ENCODE measurements at regions not wholly inside any gene's neighbourhood (a gene's known extent, or its start where the extent isn't known, plus 50 kb on each side); places are given as distances from the start of the nearest gene placed in this dataset.

DNA sequence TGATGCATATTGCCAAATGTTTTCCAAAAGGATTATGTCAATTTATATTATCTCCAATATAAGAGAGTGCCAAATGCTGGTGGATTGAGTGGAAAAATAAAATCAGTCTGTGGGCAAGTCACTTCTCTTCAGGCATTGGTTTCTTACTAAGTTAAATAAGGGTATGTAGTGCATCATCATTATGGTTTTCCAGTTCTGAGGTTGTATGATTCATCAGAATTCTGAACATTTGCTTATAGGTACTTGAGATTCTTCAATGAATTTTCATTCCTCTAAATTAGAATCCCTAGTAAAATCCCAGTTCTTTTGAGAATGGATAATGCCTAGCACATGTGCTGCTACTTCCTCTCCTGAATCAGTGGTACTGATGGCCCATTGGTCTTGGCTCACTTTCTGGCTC lies 188.9 kb upstream of the OSR1 start:
- DNase-seq (ENCODE audit: extremely low read depth in 1 of 11, low read depth in 9 of 11, low spot score in 4 of 11): no peak

DNA sequence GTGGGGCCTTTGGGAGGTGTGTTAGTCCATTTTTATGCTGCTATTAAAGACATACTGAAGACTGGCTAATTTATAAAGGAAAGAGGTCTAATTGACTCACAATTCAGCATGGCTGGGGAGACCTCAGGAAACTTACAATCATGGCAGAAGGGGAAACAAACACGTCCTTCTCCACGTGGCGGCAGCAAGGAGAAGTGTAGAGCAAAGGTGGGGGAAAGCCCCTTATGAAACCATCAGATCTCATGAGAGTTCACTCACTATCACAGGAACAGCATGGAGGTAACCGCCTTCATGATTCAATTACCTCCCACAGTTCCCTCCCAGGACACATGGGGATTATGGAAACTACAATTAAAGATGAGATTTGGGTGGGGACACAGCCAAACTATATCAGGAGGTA lies 187.1 kb upstream of the OSR1 start:
- no peak for DNase-seq (ENCODE audit: extremely low read depth in 1 of 11, low read depth in 9 of 11, low spot score in 4 of 11)

DNA sequence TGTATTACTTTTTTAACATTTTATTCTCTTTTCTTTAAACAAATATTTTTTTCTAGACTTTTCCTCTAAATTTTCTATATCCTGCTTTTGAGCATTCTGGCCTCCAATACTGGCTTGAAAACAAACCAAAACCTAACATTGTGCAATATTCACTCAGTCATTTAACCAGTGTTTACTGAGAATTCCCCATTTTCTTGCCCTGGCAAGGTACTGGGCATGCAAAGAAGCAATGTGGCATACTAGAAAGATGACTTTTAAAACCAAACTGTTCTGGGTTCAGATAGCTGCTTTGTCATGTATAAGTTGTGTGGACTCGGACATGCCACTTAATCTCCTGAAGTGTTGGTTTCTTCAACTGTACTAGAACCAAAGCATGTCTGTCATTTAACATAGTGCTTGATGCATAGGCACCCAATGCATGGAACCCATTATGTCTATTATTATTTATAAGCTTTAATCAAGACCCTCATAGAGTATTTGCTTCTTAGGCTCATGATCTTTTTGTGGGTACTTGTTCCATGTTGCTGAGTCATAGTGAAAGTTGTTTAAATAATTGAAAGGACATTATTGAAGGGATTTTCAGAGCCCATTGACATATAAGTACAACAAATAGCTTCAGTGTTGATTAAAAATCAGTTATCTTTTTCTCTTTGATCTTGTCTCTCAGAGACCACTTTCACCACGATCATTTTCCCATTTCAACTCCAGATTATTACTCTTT lies 185.4 kb upstream of the OSR1 start:
- no peak for DNase-seq (ENCODE audit: extremely low read depth in 1 of 11, low read depth in 9 of 11, low spot score in 4 of 11)

DNA sequence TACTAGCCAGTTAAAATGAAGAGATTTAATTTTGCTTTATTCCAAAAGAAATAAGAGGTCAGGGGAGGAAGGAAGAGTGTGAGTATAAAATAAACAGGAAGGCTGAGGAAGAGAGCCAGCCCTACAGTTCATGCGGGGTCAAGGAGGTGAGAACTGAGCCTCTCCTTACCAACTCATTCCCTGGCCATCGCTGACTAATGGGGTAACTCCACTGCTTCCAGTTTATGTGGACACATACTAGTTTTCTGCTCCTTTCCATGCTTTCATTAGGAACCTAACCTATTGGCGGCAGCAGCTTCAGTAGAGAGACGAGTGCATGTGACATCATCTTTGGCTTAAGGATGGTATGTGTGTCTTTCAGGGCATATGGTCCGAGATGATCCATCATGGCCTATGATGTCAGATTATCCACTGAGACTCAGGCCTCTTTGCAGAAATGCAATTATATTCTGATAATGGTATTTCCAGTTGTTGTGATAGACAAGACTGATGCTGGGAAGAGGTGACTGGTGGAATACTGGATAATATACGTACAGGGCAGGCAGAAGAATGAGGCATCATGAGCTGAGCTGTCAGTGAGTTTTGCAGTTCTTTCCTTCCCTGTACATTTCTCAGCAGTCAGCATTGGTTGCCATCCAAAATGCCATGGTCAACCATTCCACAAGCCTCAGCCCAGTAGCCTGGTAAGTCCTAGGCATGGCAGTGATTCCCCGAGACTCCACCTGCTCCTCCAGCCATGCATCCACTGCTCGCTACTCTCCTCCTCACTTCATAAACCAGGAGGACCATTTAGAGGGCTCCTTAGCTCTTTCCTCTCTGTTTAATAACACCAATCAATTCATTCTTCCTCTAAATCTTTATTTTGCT lies 184.6 kb upstream of the OSR1 start:
- no peak for DNase-seq (ENCODE audit: extremely low read depth in 1 of 11, low read depth in 9 of 11, low spot score in 4 of 11)

DNA sequence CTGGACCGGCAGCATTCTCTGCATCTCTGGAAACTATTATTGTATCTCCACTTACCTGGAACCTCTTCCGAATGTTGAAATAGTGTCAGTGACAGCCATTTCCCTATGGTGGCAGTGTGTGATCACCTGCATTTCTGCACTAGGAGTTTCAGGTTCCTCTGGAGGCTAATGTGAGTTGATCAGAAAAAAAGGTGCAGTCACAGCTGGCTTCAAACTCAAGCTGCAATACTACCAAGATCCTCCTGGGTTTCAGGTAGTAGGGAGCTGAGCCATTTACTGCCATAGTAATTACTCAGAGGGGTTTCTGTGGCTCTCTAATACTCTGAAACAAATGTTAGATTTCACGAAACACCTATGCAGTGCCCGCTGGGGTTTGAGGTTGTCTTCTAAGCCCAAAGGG lies 183.5 kb upstream of the OSR1 start:
- DNase-seq (ENCODE audit: extremely low read depth in 1 of 11, low read depth in 9 of 11, low spot score in 4 of 11): no peak

DNA sequence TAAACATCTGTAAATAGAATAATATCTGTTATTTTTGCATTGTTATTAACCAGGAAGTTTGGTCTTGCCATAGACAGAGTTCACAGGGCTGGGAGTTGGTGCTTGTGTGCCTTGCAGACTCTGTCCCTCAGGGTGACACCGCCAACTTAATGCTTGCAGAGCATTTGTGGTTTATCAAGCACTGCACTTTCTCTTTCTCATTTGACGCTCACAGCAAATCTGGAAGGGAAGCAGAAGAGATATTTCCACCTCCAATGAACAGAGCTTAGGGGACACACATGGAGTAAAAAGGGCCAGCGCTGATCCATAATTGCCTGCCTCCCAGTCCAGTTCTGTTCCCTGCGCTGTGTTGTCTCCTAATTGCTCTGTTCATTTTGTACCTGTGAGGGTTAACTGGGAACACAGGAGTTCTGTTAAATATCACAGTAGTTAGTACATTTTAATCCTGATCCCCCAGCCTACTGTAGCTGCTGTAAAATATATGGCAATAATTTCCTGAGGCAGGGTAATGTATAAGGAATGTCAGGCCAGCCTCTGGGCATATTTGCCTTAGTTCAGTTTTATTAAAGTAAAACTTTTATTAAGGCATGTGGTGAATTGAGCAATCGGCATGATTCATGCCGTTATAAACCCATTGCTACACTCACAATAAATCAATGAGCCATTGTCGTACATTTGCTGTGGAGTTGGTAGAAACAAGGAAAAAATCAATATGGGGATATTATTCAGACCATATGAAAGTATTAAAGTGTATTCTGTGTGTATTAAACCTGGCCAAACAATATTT lies 182.5 kb upstream of the OSR1 start:
- no peak for DNase-seq (ENCODE audit: extremely low read depth in 1 of 11, low read depth in 9 of 11, low spot score in 4 of 11)

DNA sequence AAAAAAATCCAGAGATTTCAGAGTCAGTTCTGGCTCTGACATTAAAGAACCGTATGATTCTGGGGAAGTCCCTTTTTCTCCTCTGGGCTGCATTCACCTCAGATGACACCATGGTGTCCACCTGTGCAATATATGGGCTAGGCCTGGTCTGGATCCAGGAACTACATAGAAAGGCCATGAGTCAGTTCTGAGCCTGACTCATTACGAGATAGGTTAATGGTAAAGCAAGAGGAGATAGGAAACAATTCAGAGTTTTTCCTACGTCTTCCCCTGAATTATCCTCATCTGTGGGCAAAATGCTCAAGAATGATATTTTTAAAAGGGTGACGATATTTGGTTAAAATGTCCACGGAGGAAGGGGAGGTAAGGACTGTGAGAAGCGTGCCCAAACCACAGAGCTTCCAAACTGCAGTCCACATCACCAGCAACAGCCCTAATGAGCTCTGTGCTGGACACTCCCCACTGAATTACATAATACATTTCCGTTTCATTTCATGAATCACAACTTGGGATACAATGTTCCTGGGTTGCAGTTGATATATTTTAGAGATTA lies 180.1 kb upstream of the OSR1 start:
- DNase-seq (ENCODE audit: extremely low read depth in 1 of 11, low read depth in 9 of 11, low spot score in 4 of 11): no peak

DNA sequence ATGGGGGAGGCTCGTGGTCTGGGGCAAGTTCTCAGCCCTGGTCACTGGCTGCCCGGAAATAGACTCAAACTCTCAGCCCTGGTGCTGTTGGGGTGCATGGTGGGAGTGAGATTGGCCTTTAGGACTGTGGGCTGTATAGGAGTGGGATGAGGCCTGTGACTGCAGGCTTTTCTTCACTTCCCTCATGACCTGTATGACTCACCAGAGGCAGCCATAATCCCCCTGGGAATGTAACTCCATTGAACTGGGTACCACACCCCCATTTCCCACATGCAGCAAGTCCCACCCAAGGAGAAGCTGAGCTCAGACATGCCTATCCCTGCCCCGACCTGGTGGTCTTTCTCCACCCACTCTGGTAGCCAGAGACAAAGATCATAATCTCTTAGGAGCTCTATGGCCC lies 177.7 kb upstream of the OSR1 start:
- no peak for DNase-seq (ENCODE audit: extremely low read depth in 1 of 11, low read depth in 9 of 11, low spot score in 4 of 11)

DNA sequence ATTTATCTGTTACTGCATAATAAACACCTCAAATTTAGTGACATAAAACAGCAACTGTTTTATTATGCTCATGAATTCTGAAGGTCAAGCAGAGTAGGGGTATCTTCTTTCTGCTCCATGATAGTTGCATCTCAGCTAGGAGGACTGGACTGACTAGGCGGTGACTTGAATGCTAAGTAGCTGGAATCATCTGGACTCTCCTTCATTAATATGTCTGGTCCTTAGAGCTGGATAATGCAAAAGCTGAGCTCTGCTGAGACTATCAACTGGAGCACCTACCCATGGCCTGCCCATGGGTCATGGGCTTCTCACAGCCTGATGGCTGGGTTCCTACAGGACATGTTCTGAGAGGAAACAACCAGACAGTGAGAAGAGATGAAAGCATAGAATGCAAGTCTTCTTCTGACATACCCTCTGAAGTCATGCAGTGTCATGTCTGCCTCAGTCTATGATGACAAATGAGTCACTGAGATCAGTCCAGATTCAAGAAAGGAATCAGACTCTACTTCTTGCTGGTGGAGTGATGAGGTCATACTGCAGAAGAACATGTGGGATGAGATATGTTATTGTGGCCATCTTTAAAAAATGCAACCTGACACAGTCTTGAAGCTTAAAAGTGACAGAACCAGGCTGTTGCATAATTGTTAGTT lies 174.2 kb upstream of the OSR1 start:
- no peak for DNase-seq (ENCODE audit: extremely low read depth in 1 of 11, low read depth in 9 of 11, low spot score in 4 of 11)

DNA sequence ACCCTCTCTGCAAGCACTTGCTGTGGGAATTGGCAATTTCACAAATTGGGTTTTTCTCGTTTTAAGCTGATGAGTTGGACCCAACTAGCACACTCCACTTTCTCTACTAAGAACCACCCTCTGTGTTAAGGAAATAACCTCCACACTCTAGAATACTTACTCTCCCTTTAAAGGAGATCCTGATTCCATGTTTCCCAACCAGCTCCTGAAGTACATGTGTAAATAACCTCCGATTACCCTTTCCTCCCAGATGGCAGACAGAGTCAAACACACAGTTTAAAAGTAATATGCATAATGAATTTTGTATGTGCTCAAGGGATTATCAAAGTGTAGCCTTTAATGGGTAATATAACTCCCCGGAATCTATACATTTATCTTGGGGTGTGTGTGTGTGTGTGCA lies 171.3 kb upstream of the OSR1 start:
- no peak for DNase-seq (ENCODE audit: extremely low read depth in 1 of 11, low read depth in 9 of 11, low spot score in 4 of 11)

DNA sequence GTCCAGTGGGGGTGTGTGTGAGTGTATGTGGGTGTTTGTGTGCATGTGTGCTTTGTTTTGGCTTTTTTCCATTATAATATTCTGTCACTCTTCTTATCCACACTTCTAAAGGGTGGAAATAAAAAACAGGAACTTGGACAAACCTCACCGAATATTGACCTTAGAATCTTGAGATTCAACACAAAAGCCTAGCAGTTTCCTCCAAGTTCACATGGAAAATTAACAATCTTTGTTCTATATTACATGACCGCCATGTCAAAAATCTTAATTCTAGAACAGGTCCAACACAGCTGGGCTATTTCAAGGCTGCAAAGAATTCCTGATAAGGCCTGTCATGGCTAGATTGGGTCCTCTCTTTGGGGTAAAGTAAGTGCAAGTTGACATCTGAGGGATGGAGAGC lies 169.3 kb upstream of the OSR1 start:
- no peak for DNase-seq (ENCODE audit: extremely low read depth in 1 of 11, low read depth in 9 of 11, low spot score in 4 of 11)

DNA sequence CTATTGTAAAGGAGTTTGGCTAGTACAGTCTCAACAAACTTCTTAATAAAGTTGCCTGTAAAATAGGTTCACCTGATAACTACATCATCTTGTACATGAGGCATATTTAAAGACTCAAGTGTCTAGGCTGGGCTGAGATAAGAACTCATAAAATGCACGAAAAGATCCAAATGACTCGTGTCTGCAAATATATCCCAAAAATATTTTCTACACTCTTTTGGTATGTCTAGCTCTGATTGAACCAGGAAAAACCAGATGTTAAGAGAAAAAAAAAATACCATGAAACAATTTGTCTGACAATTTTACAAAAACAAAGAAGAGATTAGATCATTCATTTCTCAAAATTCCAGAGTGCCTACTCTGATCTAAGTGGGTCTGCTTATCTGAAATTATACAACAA lies 166.9 kb upstream of the OSR1 start:
- no peak for DNase-seq (ENCODE audit: extremely low read depth in 1 of 11, low read depth in 9 of 11, low spot score in 4 of 11)

DNA sequence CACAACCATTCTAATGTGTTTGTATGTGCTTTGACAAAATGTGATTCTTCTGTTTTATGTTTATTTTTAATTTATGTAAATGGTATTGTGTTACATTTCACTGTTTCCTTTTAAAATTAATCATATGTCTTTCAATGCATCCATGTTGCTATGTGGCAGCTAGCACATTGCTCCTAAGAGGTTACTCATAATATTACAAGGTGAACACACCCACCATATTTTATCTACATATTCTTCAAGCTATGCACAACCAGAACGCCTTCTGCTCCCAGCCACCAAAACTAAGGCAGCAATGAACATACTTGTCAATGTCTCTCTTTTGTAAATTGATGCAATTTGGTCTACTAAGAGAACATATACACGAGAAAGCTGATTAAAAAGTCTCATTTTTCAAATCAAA lies 160.6 kb upstream of the OSR1 start:
- no peak for DNase-seq (ENCODE audit: extremely low read depth in 1 of 11, low read depth in 9 of 11, low spot score in 4 of 11)

DNA sequence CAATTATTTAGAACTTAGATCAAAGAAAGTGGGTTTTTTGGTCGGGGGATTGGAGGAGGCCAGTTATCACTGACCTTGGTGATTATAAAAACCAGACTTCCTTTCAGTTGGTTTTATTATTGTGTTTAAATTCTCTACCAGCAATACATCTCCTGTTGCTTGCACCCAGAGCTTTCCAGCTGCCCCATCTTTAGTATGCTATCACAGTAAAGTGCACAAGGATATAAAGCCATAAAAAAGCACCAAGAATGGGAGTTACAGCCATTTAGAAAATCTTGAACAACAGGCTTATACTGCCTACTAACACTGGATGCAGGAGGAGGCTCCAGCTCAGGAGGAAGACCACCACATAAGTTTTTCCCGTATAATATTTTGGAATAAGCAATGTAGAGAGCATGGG lies 148.7 kb upstream of the OSR1 start:
- no peak for DNase-seq (ENCODE audit: extremely low read depth in 1 of 11, low read depth in 9 of 11, low spot score in 4 of 11)

DNA sequence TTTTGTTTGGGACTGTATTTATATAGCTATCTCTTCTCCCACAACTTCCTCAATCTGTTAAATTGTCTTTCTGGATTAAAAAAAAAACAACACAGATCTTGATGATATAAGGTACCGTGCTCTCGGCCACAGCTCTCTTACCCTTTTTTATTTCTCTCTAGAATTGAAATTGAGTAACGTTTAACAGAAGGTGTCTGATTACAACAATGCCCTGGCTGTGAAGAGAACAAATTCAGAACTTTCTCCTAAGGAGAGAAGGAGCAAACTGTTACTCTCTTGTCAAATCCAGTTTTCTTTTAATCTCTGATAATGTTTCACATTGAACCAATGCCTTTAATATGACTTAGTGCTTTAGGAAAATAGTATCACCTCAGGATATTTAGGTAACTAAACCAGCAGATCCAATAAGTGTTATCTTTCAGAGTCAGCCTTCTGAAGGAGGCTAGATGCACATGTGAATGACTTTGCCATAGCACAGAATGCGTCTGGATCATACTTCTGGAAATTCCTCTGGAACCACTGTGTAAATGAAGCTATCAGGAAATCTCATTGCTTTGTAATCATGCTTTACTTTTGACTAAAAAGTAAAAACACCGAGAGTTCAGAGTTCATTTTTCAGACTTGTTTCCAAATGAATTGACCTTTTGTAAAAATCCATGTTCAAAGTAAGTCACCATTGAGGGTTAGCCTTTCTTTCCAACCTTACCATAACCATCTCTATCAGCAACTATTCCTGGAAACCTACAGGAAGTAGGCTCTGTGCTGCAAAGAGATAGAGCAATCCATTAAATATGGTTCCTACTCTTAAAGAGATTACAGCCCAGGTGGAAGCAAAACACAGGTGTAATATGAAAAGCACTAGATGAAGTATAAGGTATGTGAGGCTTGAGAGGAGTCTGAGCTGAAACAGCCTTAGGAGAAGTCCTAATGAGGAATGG lies 147.0 kb upstream of the OSR1 start:
- no peak for DNase-seq (ENCODE audit: extremely low read depth in 1 of 11, low read depth in 9 of 11, low spot score in 4 of 11)

DNA sequence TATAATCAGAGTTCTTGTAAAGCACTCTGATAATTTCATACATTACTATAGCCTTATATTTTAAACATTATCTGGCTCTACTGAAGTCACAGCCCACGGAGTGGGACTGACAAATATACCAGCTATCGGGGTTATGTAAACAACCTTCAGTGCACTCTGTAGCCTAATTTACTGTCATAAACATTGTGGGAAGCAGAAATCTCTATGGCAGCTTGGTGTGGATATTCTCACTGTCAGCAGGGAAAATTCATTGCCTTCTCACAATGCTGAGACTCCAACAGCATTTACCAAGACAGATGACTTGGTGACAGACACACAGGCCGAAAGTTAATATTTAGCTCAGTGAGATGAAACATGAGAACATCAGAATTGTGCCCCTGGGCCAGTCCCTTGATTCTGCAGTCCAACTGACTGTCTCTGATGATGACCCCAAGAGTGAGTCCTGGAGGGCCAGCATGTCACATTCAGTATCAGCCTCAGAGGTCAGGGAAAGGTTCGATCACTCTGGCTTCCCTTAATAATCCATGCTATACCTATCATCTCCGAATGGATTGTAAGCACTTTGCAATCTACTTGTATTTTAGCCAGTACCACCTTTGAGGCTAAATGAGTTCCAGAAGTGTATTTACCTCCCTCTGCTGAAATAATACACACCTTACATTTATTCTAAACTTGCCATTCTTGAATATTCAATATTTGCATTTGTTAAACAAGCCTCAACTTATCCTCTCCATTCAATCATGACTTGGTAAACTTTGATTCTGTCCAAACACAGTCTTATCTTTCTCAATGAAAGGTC lies 146.2 kb upstream of the OSR1 start:
- peak in 8 of 11 donors; percentile 9 to 40 (median 18) for DNase-seq (ENCODE audit: extremely low read depth in 1 of 11, low read depth in 9 of 11, low spot score in 4 of 11)

DNA sequence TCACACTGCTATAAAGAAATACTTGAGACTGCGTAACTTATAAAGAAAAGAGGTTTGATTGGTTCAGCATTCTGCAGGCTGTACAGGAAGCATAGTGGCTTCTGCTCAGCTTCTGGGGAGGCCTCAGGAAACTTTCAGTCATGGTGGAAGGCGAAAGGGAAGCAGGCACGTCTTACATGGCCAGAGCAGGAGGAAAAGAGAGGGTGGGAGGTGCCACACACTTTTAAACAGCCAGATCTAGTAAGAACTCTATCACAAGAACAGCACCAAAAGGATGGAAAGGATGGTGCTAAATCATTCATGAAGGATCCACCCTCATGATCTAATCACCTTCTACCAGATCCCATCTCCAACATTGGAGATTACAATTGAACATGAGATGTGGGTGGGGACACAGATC lies 145.5 kb upstream of the OSR1 start:
- DNase-seq (ENCODE audit: extremely low read depth in 1 of 11, low read depth in 9 of 11, low spot score in 4 of 11): no peak
